ENCODE measurements at regions not wholly inside any gene's neighbourhood (a gene's known extent, or its start where the extent isn't known, plus 50 kb on each side); places are given as distances from the start of the nearest gene placed in this dataset.
A peak's percentile ranks its signal among the peaks of the same experiment; 100 is the strongest.

DNA sequence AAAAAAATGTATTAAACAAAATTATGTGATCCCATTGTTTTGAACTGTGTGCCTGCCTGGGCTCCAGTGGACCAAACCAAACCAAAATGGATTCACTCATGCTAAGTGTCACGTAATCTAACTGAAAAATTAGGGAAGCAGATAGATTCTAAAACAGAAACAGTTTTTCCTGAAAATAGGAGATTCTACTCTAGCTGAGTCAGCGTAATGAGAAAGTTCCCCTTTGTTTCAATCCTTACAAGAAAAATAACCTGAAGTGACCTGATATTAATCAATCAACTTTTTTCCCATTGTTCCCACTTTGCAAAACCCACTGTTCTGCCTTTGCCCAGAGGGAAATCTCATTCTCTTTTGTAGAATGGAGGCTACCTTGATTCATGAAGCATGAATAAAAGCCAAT is 682.4 kb upstream of the CDH10 start:
- H2BK12ac ChIP-seq (ENCODE audit: low read depth, low read length) = no peak overlapping the region
- no peaks in the 10 kb centered on the region for H4K20me1 ChIP-seq (replicated peaks in 1 of 2; ENCODE audit: control insufficient read depth in 1 of 2, insufficient read depth in 2 of 2, low read length in 2 of 2)
- H4K91ac ChIP-seq (replicated peaks; ENCODE audit: insufficient read length, low read length) = no peak overlapping the region
- H3K36me3 ChIP-seq (ENCODE audit: control insufficient read depth in 2 of 4, insufficient read depth in 4 of 4, low read length in 3 of 4) = no peaks in the 10 kb centered on the region
- DNase-seq (ENCODE audit: low read depth in 1 of 2, low spot score in 2 of 2) = no peak
- H2AK5ac ChIP-seq (ENCODE audit: low read depth, low read length) = no peak overlapping the region
- no peak overlapping the region for H2BK20ac ChIP-seq (ENCODE audit: low read length)
- no peaks in the 10 kb centered on the region for H3K79me1 ChIP-seq (ENCODE audit: low read depth, low read length)
- no peaks in the 10 kb centered on the region for H3K27me3 ChIP-seq (replicated peaks in 1 of 4; ENCODE audit: control insufficient read depth in 3 of 4, extremely low read depth in 1 of 4, insufficient read depth in 3 of 4, low read length in 3 of 4)
- 96% methylated on average over 2 of the region's 2 CpGs; no CpG with 5 or more reads in 1 of the 2 experiments for WGBS, 2 experiments (ENCODE audit: extremely low coverage in 1 of 2, insufficient coverage in 1 of 2, insufficient read length in 1 of 2, insufficient replicate concordance in 2 of 2, low coverage in 1 of 2, low lambda C conversion rate in 2 of 2, missing lambda C conversion rate in 1 of 2)
- no peak overlapping the region for H3K4ac ChIP-seq (replicated peaks; ENCODE audit: insufficient read length, low read depth, low read length)
- H3K9me3 ChIP-seq (ENCODE audit: insufficient read depth in 2 of 2, low read depth in 1 of 2, low read length in 1 of 2) = peaks cover 9 to 13% of the 10 kb centered on the region in 2 experiments; a peak in 3 of 4 replicates
- no peak overlapping the region for H2BK5ac ChIP-seq (ENCODE audit: low read depth, low read length)
- FAIRE-seq = no peak
- H4K8ac ChIP-seq (ENCODE audit: extremely low read depth, insufficient read depth, low read length) = no peak overlapping the region
- no peak overlapping the region for H2BK120ac ChIP-seq (replicated peaks; ENCODE audit: low read depth, low read length)
- POLR2A ChIA-PET (ENCODE audit: partially characterized antibody) = no interaction called here
- no peak overlapping the region for H3K23ac ChIP-seq (ENCODE audit: insufficient read length)
- no peak overlapping the region for H3K14ac ChIP-seq (ENCODE audit: insufficient read length)
- H2BK15ac ChIP-seq (ENCODE audit: low read length) = no peak overlapping the region
- no peaks in the 10 kb centered on the region for H3K4me1 ChIP-seq (replicated peaks in 1 of 4; ENCODE audit: control insufficient read depth in 3 of 4, insufficient read depth in 4 of 4, low read length in 3 of 4)
- H3K4me2 ChIP-seq (ENCODE audit: insufficient read depth in 1 of 2, low read depth in 2 of 2, low read length in 2 of 2) = no peak overlapping the region
- no peak overlapping the region for H3K27ac ChIP-seq (ENCODE audit: low read depth, low read length)
- no peaks in the 10 kb centered on the region for H3K23me2 ChIP-seq (ENCODE audit: low read depth, low read length)
- H3K79me2 ChIP-seq (ENCODE audit: control insufficient read depth in 1 of 2, insufficient read depth in 2 of 2, low read length in 2 of 2) = no peaks in the 10 kb centered on the region
- H3K18ac ChIP-seq (ENCODE audit: extremely low read depth, low read length) = no peak overlapping the region
- no peak overlapping the region for H4K5ac ChIP-seq (ENCODE audit: insufficient read length, low read depth, low read length)
- CTCF ChIA-PET (ENCODE audit: partially characterized antibody) = no interaction called here
- no peak overlapping the region for H3K4me3 ChIP-seq (ENCODE audit: extremely low read depth in 1 of 4, insufficient read depth in 2 of 4, low read depth in 3 of 4, low read length in 4 of 4)
- no peak overlapping the region for H3K56ac ChIP-seq (replicated peaks; ENCODE audit: insufficient read length, low read depth, low read length)
- TF ChIP-seq, protein P1, sequence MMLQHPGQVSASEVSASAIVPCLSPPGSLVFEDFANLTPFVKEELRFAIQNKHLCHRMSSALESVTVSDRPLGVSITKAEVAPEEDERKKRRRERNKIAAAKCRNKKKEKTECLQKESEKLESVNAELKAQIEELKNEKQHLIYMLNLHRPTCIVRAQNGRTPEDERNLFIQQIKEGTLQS (IDR thresholded peaks at IDR 0.05; ENCODE audit: insufficient read depth, low read depth, low read length) = no peak
- peak; percentile 75 for TF ChIP-seq MAFK (IDR thresholded peaks at IDR 0.05; ENCODE audit: low read depth, low read length)
- no peak overlapping the region for H2AFZ ChIP-seq (ENCODE audit: low read length)
- H3K9ac ChIP-seq (replicated peaks in 1 of 4; ENCODE audit: extremely low read depth in 1 of 4, low read depth in 3 of 4, low read length in 3 of 4) = no peak overlapping the region

All from H1 (cell line).